ENCODE measurements at regions not wholly inside any gene's neighbourhood (a gene's known extent, or its start where the extent isn't known, plus 50 kb on each side); places are given as distances from the start of the nearest gene placed in this dataset.

DNA sequence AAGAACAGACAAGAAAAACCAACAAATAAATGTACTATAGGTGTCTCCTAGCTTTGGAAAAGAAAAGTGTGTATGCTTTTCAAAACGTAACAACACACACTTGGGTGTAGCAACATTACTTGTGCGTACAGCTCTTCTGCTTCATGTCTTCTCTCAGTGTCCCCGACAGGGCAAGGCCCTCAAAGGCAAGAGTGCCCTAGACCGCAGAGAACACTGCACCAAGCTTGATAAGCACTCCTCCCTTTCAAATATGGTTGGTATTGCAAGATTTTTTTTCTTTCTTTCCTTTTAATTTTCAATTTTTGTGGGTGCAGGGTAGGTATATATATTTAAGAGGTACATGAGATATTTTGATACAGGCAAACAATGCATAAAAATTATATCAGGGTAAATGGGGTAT, 106.8 kb downstream of the EIF4E start:
- TF ChIP-seq, protein P1, sequence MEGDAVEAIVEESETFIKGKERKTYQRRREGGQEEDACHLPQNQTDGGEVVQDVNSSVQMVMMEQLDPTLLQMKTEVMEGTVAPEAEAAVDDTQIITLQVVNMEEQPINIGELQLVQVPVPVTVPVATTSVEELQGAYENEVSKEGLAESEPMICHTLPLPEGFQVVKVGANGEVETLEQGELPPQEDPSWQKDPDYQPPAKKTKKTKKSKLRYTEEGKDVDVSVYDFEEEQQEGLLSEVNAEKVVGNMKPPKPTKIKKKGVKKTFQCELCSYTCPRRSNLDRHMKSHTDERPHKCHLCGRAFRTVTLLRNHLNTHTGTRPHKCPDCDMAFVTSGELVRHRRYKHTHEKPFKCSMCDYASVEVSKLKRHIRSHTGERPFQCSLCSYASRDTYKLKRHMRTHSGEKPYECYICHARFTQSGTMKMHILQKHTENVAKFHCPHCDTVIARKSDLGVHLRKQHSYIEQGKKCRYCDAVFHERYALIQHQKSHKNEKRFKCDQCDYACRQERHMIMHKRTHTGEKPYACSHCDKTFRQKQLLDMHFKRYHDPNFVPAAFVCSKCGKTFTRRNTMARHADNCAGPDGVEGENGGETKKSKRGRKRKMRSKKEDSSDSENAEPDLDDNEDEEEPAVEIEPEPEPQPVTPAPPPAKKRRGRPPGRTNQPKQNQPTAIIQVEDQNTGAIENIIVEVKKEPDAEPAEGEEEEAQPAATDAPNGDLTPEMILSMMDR (IDR thresholded peaks at IDR 0.05), result no peak
- no peak for TF ChIP-seq ZFX (IDR thresholded peaks at IDR 0.05; ENCODE audit: borderline replicate concordance)
